K562 (cell line): ENCODE measurements at regions not wholly inside any gene's neighbourhood (a gene's known extent, or its start where the extent isn't known, plus 50 kb on each side); places are given as distances from the start of the nearest gene placed in this dataset.

Experiments used
- ATAC-seq: fragments of 200-7000 bp; cut with Tn5 transposase; 3 replicates; pipeline ENCODE4 v1.9.1; 2020; ENCODE audit warnings: moderate library complexity
- BruUV-seq: library from RNA; stranded (reverse); fragments of 400-500 nt; replicated peaks from 2 replicates; lab custom pipeline; 2021; lab: Mats Ljungman, UMichigan
- CTCF ChIA-PET: fragments of 300-600 bp; formaldehyde crosslinking; extraction: SDS; loops from one replicate; lab custom pipeline; 2021; ENCODE audit warnings: low intra/inter-chr PET ratio; lab: Yijun Ruan, JAX
- POLR2A ChIA-PET: fragments of 300-600, 350-650 bp; sonication (Branson Sonifier 250); formaldehyde crosslinking; extraction: SDS; loops from one replicate; lab custom pipeline; 2021; ENCODE audit warnings: antibody characterized with exemption, inconsistent platforms; lab: Yijun Ruan, JAX
- DNase-seq, 4 experiments: peaks; one replicate each; pipeline versions ENCODE4 v3.0.0 to v3.0.0-alpha.2; 2011 to 2018; ENCODE audit warnings: low spot score in 3 of 4, mixed read lengths in 3 of 4; ENCODE audit errors: extremely low read depth in 1 of 4
- FAIRE-seq: peaks from 2 replicates; lab custom pipeline; 2011; peaks lifted over from hg19 to GRCh38; lab: Jason Lieb, UNC
- H2AFZ ChIP-seq: 2 replicates; pipeline ENCODE4 v1.6.0; 2011; ENCODE audit warnings: low read depth, low read length, control low read depth, inconsistent platforms
- H3K27ac ChIP-seq: fragments of 200-600 bp; 3 replicates; pipeline ENCODE4 v1.8.0; 2011; ENCODE audit warnings: low read depth, mild to moderate bottlenecking, control low read depth, inconsistent platforms, low read length, moderate library complexity, mixed read lengths; ENCODE audit errors: extremely low read depth
- H3K27me3 ChIP-seq, 2 experiments: fragments of 300-600 bp in 1 of 2; 2 replicates in 1 of 2; 3 replicates in 1 of 2; pipeline versions ENCODE4 v1.6.0 to v1.8.0; 2011; ENCODE audit warnings: inconsistent platforms in 2 of 2, low read length in 2 of 2, mild to moderate bottlenecking in 1 of 2, mixed read lengths in 1 of 2, moderate library complexity in 1 of 2; ENCODE audit not compliant: control insufficient read depth in 2 of 2, insufficient read depth in 2 of 2
- H3K36me3 ChIP-seq: fragments of 300-600 bp; 3 replicates; pipeline ENCODE4 v1.8.0; 2011; ENCODE audit warnings: mild to moderate bottlenecking, low read length, inconsistent platforms; ENCODE audit not compliant: control insufficient read depth, insufficient read depth
- H3K4me1 ChIP-seq, 2 experiments: fragments of 200-600 bp in 1 of 2; replicated peaks in 1 of 2; 2 replicates in 1 of 2; 3 replicates in 1 of 2; pipeline versions ENCODE4 v1.5.1 to v1.8.0; 2011; ENCODE audit warnings: inconsistent platforms in 2 of 2, low read length in 2 of 2, mild to moderate bottlenecking in 1 of 2, mixed read lengths in 1 of 2, moderate library complexity in 1 of 2; ENCODE audit not compliant: control insufficient read depth in 2 of 2, insufficient read depth in 2 of 2
- H3K4me2 ChIP-seq: 2 replicates; pipeline ENCODE4 v1.6.1; 2011; ENCODE audit warnings: low read length, control low read depth, inconsistent platforms, mixed read lengths; ENCODE audit not compliant: insufficient read depth
- H3K4me3 ChIP-seq: fragments of 200-600 bp; sonication (generic), shearing (Covaris generic); 2 replicates; pipeline ENCODE4 v1.5.1; 2016; ENCODE audit warnings: control low read depth, inconsistent platforms
- H3K79me2 ChIP-seq: fragments of 200-600 bp; 3 replicates; pipeline ENCODE4 v1.8.0; 2011; ENCODE audit warnings: low read length, inconsistent platforms; ENCODE audit not compliant: control insufficient read depth, insufficient read depth
- H3K9ac ChIP-seq, 2 experiments: 2 replicates each; pipeline versions ENCODE4 v1.6.0 to v1.6.1; 2011; ENCODE audit warnings: low read depth in 2 of 2, low read length in 2 of 2, control low read depth in 1 of 2, inconsistent platforms in 1 of 2, mild to moderate bottlenecking in 1 of 2, mixed read lengths in 1 of 2; ENCODE audit not compliant: insufficient read depth in 1 of 2
- H3K9me1 ChIP-seq: one replicate; pipeline ENCODE4 v1.6.0; 2011; ENCODE audit warnings: inconsistent platforms, mild to moderate bottlenecking, low read length, moderate library complexity; ENCODE audit not compliant: control insufficient read depth, insufficient read depth
- H3K9me3 ChIP-seq: replicated peaks from 2 replicates; pipeline ENCODE4 v1.5.1; 2011; ENCODE audit warnings: low read depth, low read length, inconsistent platforms; ENCODE audit not compliant: control insufficient read depth, insufficient read depth
- H4K20me1 ChIP-seq: replicated peaks from 2 replicates; pipeline ENCODE4 v1.6.1; 2011; ENCODE audit warnings: low read length, inconsistent platforms, mixed read lengths; ENCODE audit not compliant: control insufficient read depth, insufficient read depth
- CEBPG ChIP-seq, 3 experiments: fragments of 200-800 bp in 1 of 3; sonication (Bioruptor generic) in 1 of 3; sonication (generic) in 1 of 3; formaldehyde crosslinking in 1 of 3; IDR thresholded peaks in 2 of 3; conservative IDR thresholded peaks in 1 of 3; 2 replicates each; pipeline versions ENCODE4 v1.6.1 to v1.8.0; 2016 to 2022; ENCODE audit warnings: missing compliant biosample characterization in 2 of 3, missing genetic modification characterization in 2 of 3, mild to moderate bottlenecking in 1 of 3, missing genetic modification reagents in 1 of 3
- SMAD3 ChIP-seq: fragments of 450-650 bp; formaldehyde crosslinking; conservative IDR thresholded peaks from 2 replicates; pipeline ENCODE4 v1.4.0; 2020; ENCODE audit warnings: mild to moderate bottlenecking
- SRSF9 ChIP-seq: fragments of 200-400 bp; formaldehyde crosslinking; IDR thresholded peaks from 2 replicates; pipeline ENCODE4 v1.6.1; 2017; ENCODE audit warnings: low read depth, low read length, borderline replicate concordance
- STAG1 ChIP-seq: sonication (generic); formaldehyde crosslinking; IDR thresholded peaks from 2 replicates; pipeline ENCODE4 v1.5.0; 2020; ENCODE audit warnings: missing genetic modification reagents, borderline replicate concordance
- TAF9B ChIP-seq: fragments of 450-650 bp; IDR thresholded peaks from 2 replicates; pipeline ENCODE4 v1.6.1; 2018; ENCODE audit warnings: mild to moderate bottlenecking; ENCODE audit not compliant: partially characterized antibody
- TFAM ChIP-seq: fragments of 250-450 bp; sonication (Bioruptor Pico); conservative IDR thresholded peaks from 2 replicates; pipeline ENCODE4 v1.5.0; 2021; ENCODE audit warnings: mild to moderate bottlenecking, moderate library complexity
- ZBTB1 ChIP-seq: sonication (generic); formaldehyde crosslinking; IDR thresholded peaks from 2 replicates; pipeline ENCODE4 v1.8.1; 2023; ENCODE audit warnings: missing genetic modification reagents, low read depth, mild to moderate bottlenecking, borderline replicate concordance
- ZBTB43 ChIP-seq: sonication (generic); formaldehyde crosslinking; IDR thresholded peaks from 2 replicates; pipeline ENCODE4 v1.8.0; 2023; ENCODE audit warnings: mild to moderate bottlenecking, missing genetic modification reagents
- ZNF780A ChIP-seq: fragments of 250-450 bp; sonication (Bioruptor Pico); IDR thresholded peaks from 2 replicates; pipeline ENCODE4 v1.5.0; 2021; ENCODE audit warnings: mild to moderate bottlenecking
- WGBS: fragments of 100-300 bp; shearing (Covaris generic); methylation state at CpG from one replicate; pipeline ENCODE4 v1.1.6; 2016; ENCODE audit warnings: low coverage, mixed read lengths; ENCODE audit not compliant: insufficient coverage; ENCODE audit errors: missing lambda C conversion rate; 5-methylcytosine and 5-hydroxymethylcytosine counted together
- in situ Hi-C: fragments of 300-500 bp; cut with MboI; formaldehyde crosslinking; loops from 4 replicates; pipeline ENCODE4 v1.15.0; 2018; ENCODE audit warnings: inconsistent platforms, mixed read lengths
- intact Hi-C: fragments of 100-400 bp; cut with micrococcal nuclease; formaldehyde crosslinking; loops from 2 replicates; pipeline ENCODE4 v1.14.2; 2022

DNA sequence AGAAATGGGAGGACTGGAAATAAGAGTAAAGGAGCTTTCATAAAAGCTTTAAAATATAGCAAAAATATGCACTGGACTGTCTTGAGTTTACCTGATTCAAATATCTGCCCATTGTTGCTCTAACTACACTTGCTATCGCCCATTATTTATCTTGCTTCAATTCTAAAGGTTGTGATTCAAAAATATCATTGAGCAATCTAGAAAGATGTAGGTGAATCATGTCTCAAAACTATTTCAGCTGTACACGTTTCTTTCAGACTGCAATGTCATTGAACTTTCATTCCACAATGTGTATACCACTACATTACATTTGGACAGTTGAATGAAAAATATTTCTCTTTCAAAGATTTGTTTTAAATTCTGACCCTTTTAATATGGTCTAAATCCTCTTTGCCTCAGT is 545.6 kb downstream of the BMP2 start:
- no peaks in the 10 kb centered on the region for H4K20me1 ChIP-seq
- ChIA-PET POLR2A (no interaction called here), CTCF (no interaction called here)
- no peak for FAIRE-seq
- in situ Hi-C loops (no loop called here), intact Hi-C loops (no loop called here)
- no peak for DNase-seq
- H3K4me2 ChIP-seq: no peak overlapping the region
- H3K9me3 ChIP-seq: no peaks in the 10 kb centered on the region
- no peak overlapping the region for H3K27ac ChIP-seq
- H3K9ac ChIP-seq: no peak overlapping the region
- no peaks in the 10 kb centered on the region for H3K9me1 ChIP-seq
- ATAC-seq: no peak
- H3K4me1 ChIP-seq: no peaks in the 10 kb centered on the region
- 8% methylated on average over 2 of the region's 2 CpGs for WGBS
- no peak overlapping the region for H3K4me3 ChIP-seq
- no TSS peak for BruUV-seq
- TF ChIP-seq SRSF9 (no peak), ZNF780A (CRISPR knock-in tag) (no peak), ZBTB43 (CRISPR knock-in tag) (no peak)
- no peaks in the 10 kb centered on the region for H3K27me3 ChIP-seq
- H2AFZ ChIP-seq: no peak overlapping the region
- H3K36me3 ChIP-seq: no peaks in the 10 kb centered on the region
- no peaks in the 10 kb centered on the region for H3K79me2 ChIP-seq

DNA sequence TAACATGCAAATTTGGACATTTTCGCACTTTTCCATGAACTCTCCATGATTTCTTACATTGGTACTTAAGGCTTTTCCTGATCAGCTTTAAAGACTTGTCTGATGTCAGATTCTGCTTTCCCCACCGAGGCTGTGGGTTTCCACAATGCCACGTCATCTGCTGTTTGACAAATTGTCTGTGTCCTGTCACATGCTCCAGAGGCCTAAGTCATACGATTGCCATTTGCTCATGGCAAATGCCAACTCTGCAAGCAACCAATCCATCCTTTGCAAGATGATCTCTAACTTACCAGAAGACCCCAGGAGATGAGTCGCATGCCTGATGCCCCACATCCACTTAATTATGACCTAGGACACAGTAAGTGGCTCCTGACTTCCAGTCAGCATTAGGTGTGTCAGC is 556.5 kb downstream of the BMP2 start:
- H2AFZ ChIP-seq: no peak overlapping the region
- no peaks in the 10 kb centered on the region for H3K9me1 ChIP-seq
- H3K4me3 ChIP-seq: no peak overlapping the region
- intact Hi-C loops: no loop called here
- CTCF ChIA-PET: no interaction called here
- POLR2A ChIA-PET: no interaction called here
- H3K9ac ChIP-seq: no peak overlapping the region
- no peak for ATAC-seq
- no peak for FAIRE-seq
- no peaks in the 10 kb centered on the region for H4K20me1 ChIP-seq
- BruUV-seq: no TSS peak
- H3K79me2 ChIP-seq: no peaks in the 10 kb centered on the region
- H3K9me3 ChIP-seq: no peaks in the 10 kb centered on the region
- H3K27me3 ChIP-seq: no peaks in the 10 kb centered on the region
- 2% methylated on average over 5 of the region's 5 CpGs for WGBS
- no peak for DNase-seq
- H3K27ac ChIP-seq: no peak overlapping the region
- no peaks in the 10 kb centered on the region for H3K36me3 ChIP-seq
- in situ Hi-C loops: no loop called here
- H3K4me2 ChIP-seq: no peak overlapping the region
- H3K4me1 ChIP-seq: no peaks in the 10 kb centered on the region
- no peak for TF ChIP-seq TAF9B
- no peak for TF ChIP-seq SMAD3
- TF ChIP-seq STAG1 (CRISPR knock-in tag): no peak
- TF ChIP-seq TFAM (CRISPR knock-in tag): no peak
- no peak for TF ChIP-seq CEBPG (CRISPR knock-in tag; IDR thresholded peaks at IDR 0.05)
- no peak for TF ChIP-seq CEBPG (tag; conservative IDR thresholded peaks at IDR 0.05 in 1 of 2, IDR thresholded peaks at IDR 0.05 in 1 of 2)
- TF ChIP-seq ZBTB1 (CRISPR knock-in tag): no peak
